RWPE2 (cell line): ENCODE measurements at regions not wholly inside any gene's neighbourhood (a gene's known extent, or its start where the extent isn't known, plus 50 kb on each side); places are given as distances from the start of the nearest gene placed in this dataset.
"Not testable (repeated sequence)": the region's sequence is repeated elsewhere in the genome, so short reads cannot be mapped to it uniquely, and the experiment has no call there.

Experiments
- ATAC-seq: fragments of 200-7000 bp; cut with Tn5 transposase; 3 replicates; pipeline ENCODE4 v1.9.1; 2021; ENCODE audit warnings: low read depth
- DNase-seq: peaks from one replicate; pipeline ENCODE4 v3.0.0-alpha.2; 2020; ENCODE audit warnings: low spot score
- H3K27ac ChIP-seq: fragments of 450-650 bp; 2 replicates; pipeline ENCODE4 v1.5.1; 2017; ENCODE audit warnings: mild to moderate bottlenecking; ENCODE audit not compliant: poor library complexity, severe bottlenecking
- H3K27me3 ChIP-seq: fragments of 250-450 bp; sonication (Bioruptor Pico); 2 replicates; pipeline ENCODE4 v1.5.1; 2021; ENCODE audit warnings: mild to moderate bottlenecking, moderate library complexity; ENCODE audit not compliant: insufficient read depth, poor library complexity, severe bottlenecking
- H3K36me3 ChIP-seq: fragments of 250-450 bp; sonication (Bioruptor Pico); 2 replicates; pipeline ENCODE4 v1.5.1; 2020; ENCODE audit warnings: low read depth, mild to moderate bottlenecking, moderate library complexity
- H3K4me1 ChIP-seq: fragments of 250-450 bp; sonication (Bioruptor Pico); 2 replicates; pipeline ENCODE4 v1.5.1; 2021; ENCODE audit warnings: mild to moderate bottlenecking, moderate library complexity; ENCODE audit not compliant: insufficient read depth, poor library complexity, severe bottlenecking
- H3K4me3 ChIP-seq: fragments of 250-450 bp; sonication (Bioruptor Pico); 2 replicates; pipeline ENCODE4 v1.5.1; 2021; ENCODE audit warnings: mild to moderate bottlenecking, moderate library complexity; ENCODE audit not compliant: severe bottlenecking
- H3K9me3 ChIP-seq: fragments of 250-450 bp; sonication (Bioruptor Pico); 2 replicates; pipeline ENCODE4 v1.5.1; 2021; ENCODE audit warnings: mild to moderate bottlenecking, moderate library complexity; ENCODE audit not compliant: severe bottlenecking
- CTCF ChIP-seq: fragments of 450-650 bp; IDR thresholded peaks from one replicate; pipeline ENCODE4 v1.5.1; 2017; ENCODE audit warnings: mild to moderate bottlenecking, moderate library complexity; ENCODE audit not compliant: poor library complexity, severe bottlenecking

GRCh38 chr7:124100190-124100589 lies 67.3 kb upstream of the TMEM229A start:
- Histone ChIP-seq H3K36me3 (no peaks in the 10 kb centered on the region), H3K27me3 (peaks cover 4% of the 10 kb centered on the region), H3K9me3 (no peaks in the 10 kb centered on the region), H3K4me3 (no peak overlapping the region), H3K4me1 (no peaks in the 10 kb centered on the region), H3K27ac (no peak overlapping the region)
- ATAC-seq (no peak), DNase-seq (no peak)
- no peak for TF ChIP-seq CTCF

- H3K27ac ChIP-seq, H3K4me1 ChIP-seq, ATAC-seq, H3K9me3 ChIP-seq, H3K4me3 ChIP-seq, DNase-seq, H3K36me3 ChIP-seq, H3K27me3 ChIP-seq: not testable (repeated sequence)
Measured at GRCh38 chr7:124099585-124099984, 66.7 kb upstream of the TMEM229A start.

- no peak overlapping the region for H3K27ac ChIP-seq
- no peaks in the 10 kb centered on the region for H3K4me1 ChIP-seq
- H3K27me3 ChIP-seq: no peaks in the 10 kb centered on the region
- H3K36me3 ChIP-seq: no peaks in the 10 kb centered on the region
- no peak overlapping the region for H3K4me3 ChIP-seq
- H3K9me3 ChIP-seq: no peaks in the 10 kb centered on the region
- TF ChIP-seq CTCF: no peak
- ATAC-seq (no peak), DNase-seq (no peak)
Measured at GRCh38 chr7:124089621-124090020, 56.8 kb upstream of the TMEM229A start.

- TF ChIP-seq CTCF: no peak
- no peaks in the 10 kb centered on the region for H3K4me1 ChIP-seq
- DNase-seq (no peak), ATAC-seq (peak; percentile 79)
- H3K27me3 ChIP-seq: no peaks in the 10 kb centered on the region
- H3K36me3 ChIP-seq: no peaks in the 10 kb centered on the region
- no peaks in the 10 kb centered on the region for H3K9me3 ChIP-seq
- no peak overlapping the region for H3K27ac ChIP-seq
- H3K4me3 ChIP-seq: no peak overlapping the region
Measured at GRCh38 chr7:124088590-124088989, 55.7 kb upstream of the TMEM229A start.

- TF ChIP-seq CTCF: no peak
Measured at GRCh38 chr7:124086843-124087242, 54.0 kb upstream of the TMEM229A start.

More at GRCh38 chr7:124086843-124087242, 54.0 kb upstream of the TMEM229A start:
- DNase-seq: no peak
- Histone ChIP-seq H3K27me3 (no peaks in the 10 kb centered on the region), H3K36me3 (no peaks in the 10 kb centered on the region), H3K27ac (no peak overlapping the region), H3K9me3 (no peaks in the 10 kb centered on the region), H3K4me1 (no peaks in the 10 kb centered on the region), H3K4me3 (no peak overlapping the region)
- no peak for ATAC-seq
